ENCODE measurements at regions not wholly inside any gene's neighbourhood (a gene's known extent, or its start where the extent isn't known, plus 50 kb on each side); places are given as distances from the start of the nearest gene placed in this dataset.
"Not testable (repeated sequence)": the region's sequence is repeated elsewhere in the genome, so short reads cannot be mapped to it uniquely, and the experiment has no call there.

GRCh38 chr5:32932241-32932935, 221.3 kb downstream of the NPR3 start:
- no peak for DNase-seq

DNA sequence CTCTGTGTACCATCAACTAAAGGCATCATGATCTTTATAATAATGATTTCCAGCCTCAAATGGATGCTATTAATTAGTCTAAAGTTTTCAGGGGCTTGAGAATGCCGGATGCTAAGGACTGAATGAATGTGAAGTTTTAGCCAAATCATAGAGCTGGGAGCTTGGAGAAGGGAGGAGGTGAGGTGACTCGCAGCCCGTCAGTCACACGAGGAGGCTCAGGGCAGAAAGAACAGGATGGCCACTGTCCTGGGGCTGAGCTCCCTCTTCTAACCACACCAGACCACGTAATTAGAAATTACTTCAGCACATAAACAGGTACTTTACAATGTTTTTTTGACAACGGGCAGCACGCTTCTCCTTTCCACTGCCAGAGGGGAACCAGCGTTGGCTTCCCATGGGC, 222.6 kb downstream of the NPR3 start:
- DNase-seq: no peak

DNA sequence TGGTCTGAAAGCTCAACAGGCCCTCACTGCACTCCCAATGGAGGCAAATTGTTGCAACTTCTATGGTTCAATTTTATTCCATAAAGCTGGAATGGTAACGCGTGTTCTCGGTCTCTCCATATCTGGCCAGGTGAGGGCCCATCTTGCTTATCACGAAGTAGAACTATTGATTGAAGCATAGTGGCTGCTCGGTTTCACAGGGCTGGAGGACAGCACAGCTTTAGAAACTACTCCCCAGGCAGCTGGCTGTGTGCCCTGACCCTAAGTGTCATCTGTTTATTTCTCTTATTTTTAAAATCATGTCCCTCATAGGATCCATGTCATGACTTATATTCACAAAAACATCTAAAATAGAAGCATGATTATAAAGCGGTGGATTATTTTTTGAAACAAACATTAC, 223.4 kb downstream of the NPR3 start:
- no peak for DNase-seq

DNA sequence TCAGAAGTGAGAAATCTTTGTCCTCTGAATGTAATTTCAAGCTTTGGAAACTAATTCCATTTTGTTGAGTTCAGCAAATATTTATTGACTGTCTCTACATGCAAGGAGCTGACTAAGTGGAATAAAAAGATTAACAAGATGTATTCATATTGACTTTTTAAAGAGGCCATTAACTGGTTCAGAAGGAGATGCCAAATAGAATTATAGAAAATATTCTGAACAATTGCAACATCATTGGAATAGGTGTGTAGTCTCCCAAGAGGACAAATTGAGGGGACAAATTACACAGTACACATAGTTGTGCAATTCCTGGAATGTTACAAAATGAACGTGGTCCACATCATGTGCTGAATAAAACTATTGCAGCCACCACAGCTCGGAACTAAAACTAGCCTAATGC, 224.2 kb downstream of the NPR3 start:
- no peak for DNase-seq

DNA sequence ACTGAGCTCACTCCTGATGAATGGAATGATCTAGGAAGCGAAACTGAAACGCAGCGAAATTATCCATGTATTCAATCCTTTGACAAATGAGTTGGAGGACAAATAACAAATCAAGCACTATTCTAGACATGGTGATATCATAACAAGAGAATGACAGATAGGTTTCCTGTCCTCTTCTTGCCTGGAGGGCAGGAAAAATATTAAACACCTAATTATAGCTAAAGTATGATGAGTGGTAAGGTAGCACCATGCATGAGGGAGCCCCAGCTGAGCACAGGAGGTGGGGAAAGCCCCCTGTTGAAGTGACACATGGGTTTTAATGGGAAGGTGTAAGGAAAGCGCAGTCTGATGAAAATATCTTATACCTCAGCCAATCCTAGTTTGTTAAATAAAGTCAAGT, 225.2 kb downstream of the NPR3 start:
- no peak for DNase-seq

GRCh38 chr5:32942225-32942989, 231.3 kb downstream of the NPR3 start:
- no peak for DNase-seq

DNA sequence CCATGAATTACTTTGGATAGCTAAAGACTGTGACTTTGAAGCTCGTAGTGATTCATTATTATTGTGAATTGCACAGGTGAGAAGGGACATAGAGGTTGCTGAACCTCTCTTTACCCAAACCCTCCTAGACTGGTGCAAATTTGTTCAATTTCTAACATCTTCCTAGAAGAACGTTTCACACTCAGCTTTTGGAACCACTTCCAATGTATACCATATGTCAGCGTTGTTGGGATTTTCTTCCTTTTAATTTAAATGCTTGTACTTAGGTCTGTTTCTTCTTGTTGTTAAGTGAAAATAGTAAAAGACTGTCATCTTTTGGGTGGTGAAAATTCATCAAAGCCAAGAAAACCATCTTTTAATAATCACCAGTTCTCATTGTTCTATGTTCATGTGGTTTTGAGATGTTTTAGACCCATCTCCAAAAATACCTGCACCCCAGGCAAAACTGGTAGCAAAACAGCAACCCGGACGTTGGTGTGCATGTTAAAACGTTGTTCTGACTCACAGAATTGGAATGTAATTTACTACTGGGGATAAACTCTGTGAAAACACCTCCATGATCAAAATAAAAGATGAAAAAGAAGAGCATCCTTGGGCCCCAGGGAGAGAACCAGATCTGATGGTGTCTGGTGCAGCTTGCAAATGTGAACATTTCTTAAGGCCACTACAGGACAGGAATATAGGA, 238.3 kb downstream of the NPR3 start:
- no peak for DNase-seq

DNA sequence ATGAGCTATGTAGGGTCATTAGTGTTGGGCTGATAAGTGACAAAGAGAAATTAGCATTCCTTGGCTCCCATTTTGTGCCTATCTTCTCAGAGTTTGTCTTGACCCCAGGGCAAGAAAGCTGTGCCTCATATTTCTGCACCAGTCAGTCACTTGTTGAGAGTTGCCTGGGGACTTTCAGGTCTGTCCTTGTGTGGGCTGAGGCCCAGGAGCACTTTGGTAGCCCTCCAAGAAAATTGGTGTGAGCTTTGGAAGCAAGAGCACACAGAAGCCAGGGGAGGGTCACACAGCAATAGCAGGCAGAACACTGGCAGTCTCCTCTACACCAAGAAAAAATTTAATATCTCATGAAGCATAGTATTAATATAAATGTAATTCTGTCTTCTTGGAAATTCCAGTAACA, 239.9 kb downstream of the NPR3 start:
- no peak for DNase-seq

- no peak for DNase-seq
Observed at GRCh38 chr5:32951878-32952277, 240.8 kb downstream of the NPR3 start.

DNA sequence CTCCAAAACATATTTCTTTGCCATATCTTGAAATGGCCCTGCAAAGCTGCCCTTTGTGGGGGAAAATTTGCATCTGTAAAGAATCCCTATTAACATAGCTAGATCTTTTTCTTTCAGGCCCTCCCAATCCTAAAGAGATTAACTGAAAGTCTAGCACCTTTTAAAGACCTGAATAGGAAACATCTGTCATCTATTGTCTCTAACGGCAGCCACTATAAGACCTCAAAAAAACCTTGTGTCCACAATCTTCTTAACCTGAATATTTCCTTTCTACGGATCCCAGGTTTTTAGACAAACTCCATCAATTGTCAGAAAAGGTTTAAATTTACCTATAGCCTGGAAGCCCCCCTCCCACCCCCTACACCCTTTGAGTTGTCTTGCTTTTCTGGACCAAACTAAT, 241.3 kb downstream of the NPR3 start:
- not testable (repeated sequence) for DNase-seq

- no peak for DNase-seq
Observed at GRCh38 chr5:32953694-32954093, 242.6 kb downstream of the NPR3 start.

DNA sequence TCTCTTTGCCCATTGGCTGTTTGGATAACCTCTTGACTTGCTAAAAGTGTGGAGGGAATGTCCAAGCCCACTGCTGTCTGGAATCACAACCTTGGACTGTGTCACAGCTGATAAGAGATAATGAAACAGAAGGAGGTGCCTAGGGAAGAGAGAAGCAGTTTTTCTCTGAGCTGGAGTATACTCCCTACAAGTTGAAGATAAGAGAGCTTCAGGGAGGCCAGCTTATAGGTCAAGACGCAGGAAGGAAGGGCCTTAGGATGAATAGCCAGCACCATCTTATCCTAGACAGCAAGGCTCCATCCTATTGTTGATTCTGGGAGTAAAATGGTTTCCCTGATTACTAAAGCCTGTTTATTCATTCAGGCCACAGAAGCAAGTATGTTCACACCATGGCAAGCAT, 244.7 kb downstream of the NPR3 start:
- DNase-seq: no peak

- no peak for DNase-seq
Observed at GRCh38 chr5:32960340-32961058, 249.4 kb downstream of the NPR3 start.

- DNase-seq: no peak
Observed at GRCh38 chr5:32961059-32961415, 249.9 kb downstream of the NPR3 start.

DNA sequence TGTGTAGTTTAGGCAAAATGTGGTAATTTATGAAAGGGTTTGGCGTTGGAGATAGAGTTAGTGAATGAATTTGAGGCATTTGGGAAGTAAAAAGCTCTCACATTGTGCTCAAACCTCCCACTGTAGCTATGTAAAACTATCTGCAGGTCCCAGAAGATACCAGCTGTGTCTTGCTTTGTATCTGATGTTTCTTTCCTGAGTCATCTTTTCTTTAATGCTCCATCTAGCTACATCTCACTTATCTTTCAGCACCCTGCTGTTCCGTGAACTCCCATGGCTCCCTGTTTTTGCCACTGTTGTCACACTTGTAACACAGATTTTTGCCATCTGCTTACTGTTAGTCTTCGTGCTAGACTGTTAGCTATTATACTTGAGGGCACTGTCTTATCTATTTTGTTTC, 253.1 kb downstream of the NPR3 start:
- DNase-seq: no peak

GRCh38 chr5:32973646-32974045, 262.5 kb downstream of the NPR3 start:
- no peak for DNase-seq

- DNase-seq: no peak
Observed at GRCh38 chr5:32975656-32976375, 264.7 kb downstream of the NPR3 start.

GRCh38 chr5:32981061-32981460, 269.9 kb downstream of the NPR3 start:
- DNase-seq: no peak

- no peak for DNase-seq
Observed at GRCh38 chr5:32984851-32985610, 273.9 kb downstream of the NPR3 start.

DNA sequence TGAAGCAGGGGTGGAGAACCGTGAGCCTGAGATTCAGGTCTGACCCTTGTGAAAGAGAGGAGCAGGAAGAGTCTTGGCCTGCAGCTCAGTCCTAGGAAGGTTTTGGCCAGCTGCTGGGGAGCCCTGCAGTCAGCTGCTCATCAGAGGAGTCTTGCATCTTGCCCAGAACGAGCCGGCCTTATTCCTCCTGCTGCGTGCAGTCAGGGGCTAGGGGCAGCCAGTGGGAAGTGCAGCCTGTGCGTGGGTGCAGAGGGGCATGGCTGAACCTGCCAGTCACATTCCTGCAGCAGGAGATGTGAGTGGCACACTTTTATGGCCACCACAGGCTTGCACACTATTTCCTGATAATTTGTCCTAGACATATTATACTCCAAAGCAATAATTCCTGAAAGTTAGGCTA, 278.7 kb downstream of the NPR3 start:
- no peak for DNase-seq

- no peak for DNase-seq
Observed at GRCh38 chr5:32990593-32991420, 279.7 kb downstream of the NPR3 start.
